Spinal cord (tissue), 9 donors: ENCODE measurements at regions not wholly inside any gene's neighbourhood (a gene's known extent, or its start where the extent isn't known, plus 50 kb on each side); places are given as distances from the start of the nearest gene placed in this dataset.

Source experiments
- DNase-seq, 6 donors: peaks; one replicate each; pipeline versions ENCODE4 v3.0.0 to v3.0.0-alpha.2; 2013 to 2015; ENCODE audit warnings: low spot score in 6 of 6, low read depth in 4 of 6
- H3K27ac ChIP-seq: one replicate; pipeline ENCODE4 v1.5.1; 2013; ENCODE audit warnings: low read depth, low read length, control low read depth
- H3K27me3 ChIP-seq: one replicate; pipeline ENCODE4 v1.6.1; 2013; ENCODE audit warnings: low read length; ENCODE audit not compliant: control insufficient read depth, insufficient read depth
- H3K36me3 ChIP-seq: one replicate; pipeline ENCODE4 v1.6.1; 2013; ENCODE audit warnings: low read length; ENCODE audit not compliant: control insufficient read depth, insufficient read depth
- H3K4me1 ChIP-seq: one replicate; pipeline ENCODE4 v1.6.1; 2013; ENCODE audit warnings: low read length; ENCODE audit not compliant: control insufficient read depth, insufficient read depth
- H3K4me3 ChIP-seq: one replicate; pipeline ENCODE4 v1.5.1; 2013; ENCODE audit warnings: low read depth, low read length, control low read depth
- H3K9me3 ChIP-seq: one replicate; pipeline ENCODE4 v1.6.1; 2013; ENCODE audit warnings: low read length; ENCODE audit not compliant: control insufficient read depth, insufficient read depth
- WGBS: methylation state at CpG from one replicate; pipeline ENCODE4 v1.1.5; 2013; ENCODE audit warnings: missing lambda C conversion rate; ENCODE audit not compliant: insufficient coverage; 5-methylcytosine and 5-hydroxymethylcytosine counted together
- donor health status: healthy.

DNA sequence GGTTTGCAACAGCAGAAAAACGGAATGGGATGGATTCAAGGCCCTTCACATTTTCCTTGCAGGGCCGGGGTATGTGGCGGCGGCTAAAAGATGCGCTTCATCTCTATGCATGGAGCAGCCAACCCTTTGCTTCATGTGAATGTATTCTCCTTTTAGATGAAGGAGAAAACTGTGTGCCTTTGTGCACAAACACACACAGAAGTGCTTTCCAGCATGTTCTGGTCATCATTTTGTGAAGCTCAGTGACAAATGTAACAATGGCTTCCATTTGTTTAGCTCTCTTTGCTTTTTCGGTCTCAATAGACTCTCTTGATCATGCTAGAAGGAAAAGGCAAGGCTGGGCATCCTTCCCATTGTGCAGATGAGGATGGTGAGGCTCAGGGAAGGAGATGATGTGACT, 161.7 kb upstream of the MKI67 start:
- Histone ChIP-seq H3K36me3 (no peaks in the 10 kb centered on the region), H3K27me3 (peaks cover 29% of the 10 kb centered on the region), H3K27ac (no peak overlapping the region), H3K4me3 (no peak overlapping the region), H3K4me1 (peaks cover 10% of the 10 kb centered on the region), H3K9me3 (peaks cover 2% of the 10 kb centered on the region)
- DNase-seq = peak in 2 of 6 donors; percentile 24 to 28
- 44% methylated on average over 3 of the region's 6 CpGs for WGBS

DNA sequence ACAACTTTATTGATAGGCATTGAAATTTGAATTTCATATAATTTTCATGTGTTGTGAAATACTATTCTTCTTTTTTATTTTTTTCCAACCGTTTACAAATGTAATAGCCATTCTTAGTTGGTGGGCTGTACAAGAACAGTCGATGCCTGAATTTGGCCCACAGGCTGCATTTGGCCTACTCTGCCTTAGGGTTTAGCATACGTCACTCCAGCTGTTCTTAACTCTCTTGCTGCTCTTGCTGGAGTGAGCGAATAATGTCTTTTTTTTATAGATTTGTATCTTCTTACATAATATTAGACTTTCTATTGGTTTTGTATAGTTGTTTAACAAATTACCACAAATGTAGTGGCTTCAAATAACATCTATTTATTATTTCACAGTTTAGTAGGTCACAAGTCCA, 163.4 kb upstream of the MKI67 start:
- Histone ChIP-seq H3K36me3 (no peaks in the 10 kb centered on the region), H3K27me3 (peaks cover 29% of the 10 kb centered on the region)
- WGBS = 90% methylated on average over 2 of the region's 4 CpGs

DNA sequence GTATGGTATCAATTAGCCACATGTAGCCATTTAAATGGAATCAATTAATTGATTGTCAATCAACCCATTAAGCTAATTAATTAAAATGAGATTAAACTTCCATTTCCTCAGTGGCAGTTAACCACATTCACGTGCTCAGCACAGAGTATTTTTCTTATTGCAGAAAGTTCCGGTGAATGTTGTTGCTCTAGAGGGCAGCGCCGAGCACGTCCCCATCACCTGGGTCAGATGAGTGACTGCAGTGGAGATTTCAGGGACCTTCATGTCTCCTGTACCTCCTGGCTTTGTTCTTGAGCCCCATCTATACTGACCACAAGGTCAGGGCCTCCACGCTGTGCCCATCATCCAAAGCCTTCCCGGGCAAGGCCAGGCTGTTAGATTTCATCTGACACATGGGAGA, 168.8 kb upstream of the MKI67 start:
- Histone ChIP-seq H3K9me3 (peaks cover 2% of the 10 kb centered on the region), H3K4me3 (no peak overlapping the region), H3K4me1 (peaks cover 3% of the 10 kb centered on the region), H3K27ac (no peak overlapping the region), H3K27me3 (no peaks in the 10 kb centered on the region), H3K36me3 (no peaks in the 10 kb centered on the region)
- 84% methylated on average over 7 of the region's 7 CpGs for WGBS
- DNase-seq = no peak

More for the DNA sequence above, 163.4 kb upstream of the MKI67 start:
- no peak overlapping the region for H3K27ac ChIP-seq
- no peak overlapping the region for H3K4me3 ChIP-seq
- H3K4me1 ChIP-seq = peaks cover 10% of the 10 kb centered on the region
- peaks cover 2% of the 10 kb centered on the region for H3K9me3 ChIP-seq
- DNase-seq = no peak

DNA sequence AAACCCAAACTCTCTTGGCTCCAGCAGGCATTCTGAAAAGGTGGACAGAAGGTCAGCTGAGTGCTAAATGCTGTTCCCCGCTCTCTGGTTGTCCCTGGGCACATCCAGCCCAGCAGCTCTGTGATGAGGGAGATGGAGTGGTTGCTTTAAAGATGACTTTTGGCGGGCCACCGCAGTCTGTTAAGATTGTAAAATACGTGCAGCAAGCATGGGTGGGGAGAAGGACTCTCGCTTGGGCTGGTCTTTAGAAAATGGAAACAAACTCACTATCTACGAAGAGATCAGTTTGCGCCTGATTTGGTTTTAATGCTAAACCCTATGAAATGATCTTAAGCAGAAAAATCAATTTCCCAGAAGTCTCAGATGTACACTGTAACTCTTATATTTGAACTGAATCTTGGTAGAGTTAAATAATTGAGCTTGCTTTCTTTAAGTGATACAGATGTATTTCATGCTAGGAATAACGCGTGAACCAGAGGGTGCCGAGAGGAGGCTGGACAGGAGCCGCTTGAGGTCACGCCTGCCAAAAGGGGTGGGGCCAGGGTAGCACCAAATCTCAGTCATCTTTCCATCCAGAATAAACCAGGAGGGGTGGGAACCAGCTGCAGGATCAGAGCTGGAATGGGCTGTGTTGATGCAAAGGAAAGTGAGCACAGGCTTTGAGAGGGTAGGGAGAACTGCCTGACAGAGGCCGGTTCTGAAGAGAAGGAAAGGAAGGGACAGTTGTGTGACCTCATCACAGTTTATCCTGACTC, 170.2 kb upstream of the MKI67 start:
- Histone ChIP-seq H3K4me3 (no peak overlapping the region), H3K4me1 (peaks cover 3% of the 10 kb centered on the region), H3K27me3 (no peaks in the 10 kb centered on the region), H3K9me3 (no peaks in the 10 kb centered on the region), H3K27ac (peak overlapping the region; percentile 31), H3K36me3 (no peaks in the 10 kb centered on the region)
- 47% methylated on average over 3 of the region's 13 CpGs for WGBS
- DNase-seq = peak in 1 of 6 donors; percentile 35

DNA sequence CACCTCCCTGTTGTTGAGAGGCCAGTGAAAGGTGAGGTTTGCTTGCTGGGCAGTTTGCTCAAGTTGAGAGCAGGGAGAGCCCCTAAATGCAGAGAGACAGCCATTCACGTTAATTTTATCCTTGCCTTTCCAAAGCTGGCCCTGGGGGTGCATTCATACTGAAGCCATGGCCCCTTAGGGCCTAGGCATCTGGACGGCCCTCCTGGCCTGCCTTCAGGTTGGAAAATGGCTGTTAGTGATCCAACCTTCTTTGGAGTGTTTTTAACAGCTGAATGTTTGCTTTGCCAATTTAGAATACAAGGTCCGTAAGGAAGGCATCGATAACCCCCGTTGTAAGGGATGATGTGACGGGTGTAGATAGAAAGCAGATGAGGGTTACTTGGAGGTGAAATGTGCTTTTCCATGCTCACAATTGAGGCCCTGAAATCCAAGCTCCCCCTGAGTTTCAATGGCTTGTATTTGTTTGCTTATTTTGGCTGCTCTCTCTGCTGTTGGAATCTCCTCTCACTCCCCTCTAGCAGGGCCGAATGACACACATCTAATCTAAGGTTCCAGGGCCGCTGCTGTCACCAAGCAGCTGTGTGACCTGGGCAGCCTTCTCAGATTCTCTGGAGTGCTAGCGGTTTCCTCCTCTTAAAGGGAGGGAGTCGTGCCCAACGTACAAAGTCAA, 171.6 kb upstream of the MKI67 start:
- H3K4me3 ChIP-seq = no peak overlapping the region
- peaks cover 3% of the 10 kb centered on the region for H3K4me1 ChIP-seq
- H3K27me3 ChIP-seq = no peaks in the 10 kb centered on the region
- 47% methylated on average over 9 of the region's 11 CpGs for WGBS
- peak overlapping the region; percentile 31 for H3K27ac ChIP-seq
- H3K9me3 ChIP-seq = no peaks in the 10 kb centered on the region
- no peaks in the 10 kb centered on the region for H3K36me3 ChIP-seq
- DNase-seq = peak in 1 of 6 donors; percentile 59

DNA sequence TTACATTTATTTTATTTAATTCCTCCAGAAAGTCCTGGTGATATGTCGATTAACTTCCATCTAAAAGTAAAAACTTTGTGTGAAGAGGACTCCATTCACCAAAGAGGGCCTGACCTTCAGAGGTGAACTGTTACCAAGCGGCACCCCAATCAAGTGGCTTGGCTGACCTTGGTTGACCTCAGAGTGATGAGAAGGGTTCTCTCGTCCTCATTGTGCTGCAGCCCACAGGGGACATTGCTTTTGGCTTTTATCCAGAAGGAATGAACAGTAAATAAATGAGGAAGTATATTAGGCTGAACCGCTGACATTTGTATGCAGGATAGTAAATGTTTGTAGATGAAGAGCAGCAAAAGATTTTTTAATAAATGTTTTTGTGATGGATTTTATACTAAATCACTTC, 172.4 kb upstream of the MKI67 start:
- peak overlapping the region; percentile 31 for H3K27ac ChIP-seq
- peak in 1 of 6 donors; percentile 39 for DNase-seq
- H3K36me3 ChIP-seq = no peaks in the 10 kb centered on the region
- H3K27me3 ChIP-seq = no peaks in the 10 kb centered on the region
- peaks cover 3% of the 10 kb centered on the region for H3K4me1 ChIP-seq
- H3K9me3 ChIP-seq = no peaks in the 10 kb centered on the region
- WGBS = 64% methylated on average over 2 of the region's 4 CpGs
- H3K4me3 ChIP-seq = no peak overlapping the region

DNA sequence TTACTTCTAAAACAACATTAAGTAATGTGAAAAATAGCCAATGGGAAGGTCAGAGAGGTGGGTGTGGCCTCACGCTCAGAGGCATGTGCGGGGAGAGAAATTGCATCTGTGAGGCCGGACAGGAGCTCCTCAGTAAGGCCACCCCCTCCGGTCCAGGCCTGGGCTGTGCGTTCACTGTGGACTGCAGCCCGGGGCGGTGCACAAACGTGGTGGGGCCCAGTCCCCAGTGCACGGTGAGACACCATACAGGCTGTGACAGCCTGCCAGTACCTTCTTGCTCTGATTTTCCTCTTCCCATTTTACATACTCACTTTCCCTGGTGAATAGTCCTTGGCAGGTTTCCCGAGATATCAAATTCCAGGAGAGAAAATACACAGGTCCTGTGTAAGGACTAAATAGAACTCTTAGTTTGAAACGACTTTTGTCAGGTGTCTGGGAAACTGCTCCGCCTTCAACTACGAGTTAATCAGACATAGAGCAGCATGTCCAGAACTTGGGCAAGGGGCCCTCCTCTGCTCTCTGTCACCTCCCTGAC, 174.1 kb upstream of the MKI67 start:
- Histone ChIP-seq H3K4me3 (no peak overlapping the region), H3K27me3 (no peaks in the 10 kb centered on the region), H3K27ac (no peak overlapping the region), H3K36me3 (no peaks in the 10 kb centered on the region), H3K4me1 (peaks cover 3% of the 10 kb centered on the region), H3K9me3 (no peaks in the 10 kb centered on the region)
- DNase-seq = no peak
- 79% methylated on average over 11 of the region's 13 CpGs for WGBS

DNA sequence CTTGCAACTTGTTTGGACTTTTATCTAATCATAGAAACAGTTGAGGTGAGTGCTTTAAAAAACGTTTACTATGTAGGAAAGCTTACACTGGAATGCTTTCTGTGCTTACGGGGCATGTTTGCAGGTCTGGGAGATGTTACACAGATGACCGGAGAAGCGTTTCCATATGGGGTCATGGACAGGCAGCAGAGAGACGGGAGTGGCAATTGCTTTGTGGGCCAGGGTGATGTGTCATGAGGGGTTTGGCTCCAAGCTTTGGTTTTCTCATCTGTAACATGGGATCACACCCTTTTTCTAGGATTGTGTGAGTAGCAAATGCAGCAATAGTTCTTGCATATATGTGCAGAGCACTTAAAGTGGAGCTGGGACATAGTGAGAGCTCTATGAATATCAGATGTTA, 174.8 kb upstream of the MKI67 start:
- H3K9me3 ChIP-seq = no peaks in the 10 kb centered on the region
- DNase-seq = no peak
- H3K4me3 ChIP-seq = no peak overlapping the region
- WGBS = 88% methylated on average over 5 of the region's 5 CpGs
- no peak overlapping the region for H3K27ac ChIP-seq
- H3K36me3 ChIP-seq = no peaks in the 10 kb centered on the region
- H3K4me1 ChIP-seq = peaks cover 3% of the 10 kb centered on the region
- H3K27me3 ChIP-seq = no peaks in the 10 kb centered on the region

DNA sequence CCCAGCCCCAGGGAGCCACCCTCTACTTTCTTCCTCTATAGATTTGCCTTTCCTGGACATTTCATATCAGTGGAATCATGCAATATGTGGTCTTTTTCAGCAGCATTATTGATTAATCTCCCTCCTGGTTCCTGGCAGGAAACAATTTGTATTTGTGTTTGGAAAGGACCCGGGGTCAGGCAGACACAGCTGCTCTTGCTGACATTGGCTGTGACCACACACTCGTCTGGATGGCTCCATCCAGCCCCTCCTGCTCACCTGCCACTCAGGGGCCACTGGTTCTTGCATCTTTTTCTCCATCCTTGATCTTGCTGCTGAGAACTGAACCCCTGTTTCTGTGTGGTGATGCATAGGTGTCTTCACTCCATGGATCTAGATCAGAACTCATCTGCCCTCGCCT, 176.6 kb upstream of the MKI67 start:
- WGBS = 90% methylated on average over 2 of the region's 3 CpGs
- DNase-seq = no peak
- Histone ChIP-seq H3K27me3 (no peaks in the 10 kb centered on the region), H3K4me3 (no peak overlapping the region), H3K4me1 (no peaks in the 10 kb centered on the region), H3K27ac (no peak overlapping the region), H3K9me3 (no peaks in the 10 kb centered on the region), H3K36me3 (no peaks in the 10 kb centered on the region)

DNA sequence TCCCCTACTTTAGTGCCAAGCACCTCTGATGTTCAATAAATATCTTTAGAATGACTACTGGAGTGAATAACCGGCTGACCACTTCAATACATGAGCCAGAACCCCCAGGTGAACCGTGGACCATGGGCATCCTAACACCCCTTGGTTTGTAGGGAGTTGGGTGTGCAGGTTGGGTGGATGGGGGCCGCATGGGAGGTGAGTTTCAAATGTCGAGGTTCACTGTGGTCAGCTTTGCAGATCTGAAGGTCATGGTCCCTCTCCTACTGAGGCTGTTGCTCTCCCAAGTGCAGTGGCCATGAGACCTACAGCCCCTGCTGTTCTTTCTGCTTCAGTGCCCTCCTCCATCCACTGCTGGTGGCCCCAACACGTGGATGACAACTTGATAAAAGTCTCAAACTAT, 178.0 kb upstream of the MKI67 start:
- Histone ChIP-seq H3K27ac (no peak overlapping the region), H3K4me1 (peaks cover 2% of the 10 kb centered on the region), H3K27me3 (no peaks in the 10 kb centered on the region), H3K36me3 (no peaks in the 10 kb centered on the region), H3K4me3 (no peak overlapping the region), H3K9me3 (no peaks in the 10 kb centered on the region)
- DNase-seq = no peak
- 60% methylated on average over 1 of the region's 5 CpGs for WGBS
